Stimulated activated naive CD8-positive, alpha-beta T cell treated with anti-CD3 and anti-CD28 coated beads, Interleukin-15, Interleukin-2, amounts not matched to agents 100 ng/mL and 50 ng/mL, for 24 hours (primary cell): ENCODE measurements at regions not wholly inside any gene's neighbourhood (a gene's known extent, or its start where the extent isn't known, plus 50 kb on each side); places are given as distances from the start of the nearest gene placed in this dataset.
A peak's percentile ranks its signal among the peaks of the same experiment; 100 is the strongest.

Experiments used
- H3K27ac Mint-ChIP-seq: one replicate; pipeline ENCODE4 v1.8.0; 2021; ENCODE audit warnings: mild to moderate bottlenecking, mixed read lengths
- H3K27me3 Mint-ChIP-seq: one replicate; pipeline ENCODE4 v1.8.0; 2021; ENCODE audit warnings: mixed read lengths
- H3K36me3 Mint-ChIP-seq: one replicate; pipeline ENCODE4 v1.8.0; 2021; ENCODE audit warnings: low read depth, mixed read lengths
- H3K4me1 Mint-ChIP-seq: one replicate; pipeline ENCODE4 v1.8.0; 2021; ENCODE audit warnings: low read depth, mixed read lengths
- H3K4me3 Mint-ChIP-seq: one replicate; pipeline ENCODE4 v1.8.0; 2021; ENCODE audit warnings: mild to moderate bottlenecking, mixed read lengths
- H3K9me3 Mint-ChIP-seq: one replicate; pipeline ENCODE4 v1.8.0; 2021; ENCODE audit warnings: mixed read lengths

DNA sequence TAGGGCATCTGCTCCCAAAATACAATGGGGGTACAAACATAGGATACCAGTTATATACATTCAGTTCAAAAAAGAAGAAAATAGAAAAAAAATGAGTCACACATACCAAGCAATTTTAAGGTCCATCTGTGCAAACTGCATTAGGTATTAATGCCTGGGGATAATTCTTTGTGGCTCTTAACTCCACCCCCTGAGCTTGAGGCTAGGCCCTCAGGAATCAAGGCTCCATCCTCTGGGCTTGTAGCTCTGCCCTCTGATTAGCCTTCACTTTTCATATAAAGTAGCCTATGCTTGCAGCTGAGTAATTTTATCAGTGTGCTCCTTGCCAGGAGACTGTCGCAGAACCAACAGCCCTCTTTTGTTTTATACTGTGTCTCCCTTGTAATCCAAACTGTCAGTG, 69.9 kb upstream of the BACE2 start:
- Mint-ChIP-seq H3K27me3 (peaks cover 12% of the 10 kb centered on the region), H3K4me1 (no peaks in the 10 kb centered on the region), H3K27ac (no peak overlapping the region), H3K9me3 (peaks cover 8% of the 10 kb centered on the region), H3K4me3 (no peak overlapping the region), H3K36me3 (no peaks in the 10 kb centered on the region)

DNA sequence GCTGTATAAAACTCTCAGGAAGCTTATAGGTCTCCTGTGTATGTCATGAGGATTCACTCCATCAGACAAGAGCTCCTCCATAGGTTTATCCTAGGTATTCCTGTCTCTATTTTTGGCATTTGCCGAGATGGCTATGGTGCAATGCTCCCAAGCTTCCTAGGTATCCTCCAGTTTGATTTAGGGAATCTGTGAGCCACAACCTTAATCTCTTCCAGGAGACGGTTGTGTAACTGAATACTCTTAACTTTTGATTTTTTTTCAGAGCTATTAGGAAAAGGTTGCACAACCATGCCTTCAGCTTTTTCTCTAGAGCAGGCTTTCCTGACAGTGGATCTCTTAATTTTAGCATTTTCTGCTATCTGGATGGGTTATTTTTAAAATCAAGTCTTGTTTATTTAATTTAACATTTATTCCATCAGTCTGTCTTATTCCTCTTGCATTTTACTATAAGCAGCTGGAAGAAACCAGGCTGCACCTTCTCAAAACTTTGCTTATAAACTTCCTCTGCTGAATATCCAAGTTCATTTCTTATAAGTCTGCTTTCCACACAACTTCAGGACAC, 69.4 kb upstream of the BACE2 start:
- Mint-ChIP-seq H3K9me3 (peaks cover 8% of the 10 kb centered on the region), H3K4me1 (no peaks in the 10 kb centered on the region), H3K27ac (no peak overlapping the region)

DNA sequence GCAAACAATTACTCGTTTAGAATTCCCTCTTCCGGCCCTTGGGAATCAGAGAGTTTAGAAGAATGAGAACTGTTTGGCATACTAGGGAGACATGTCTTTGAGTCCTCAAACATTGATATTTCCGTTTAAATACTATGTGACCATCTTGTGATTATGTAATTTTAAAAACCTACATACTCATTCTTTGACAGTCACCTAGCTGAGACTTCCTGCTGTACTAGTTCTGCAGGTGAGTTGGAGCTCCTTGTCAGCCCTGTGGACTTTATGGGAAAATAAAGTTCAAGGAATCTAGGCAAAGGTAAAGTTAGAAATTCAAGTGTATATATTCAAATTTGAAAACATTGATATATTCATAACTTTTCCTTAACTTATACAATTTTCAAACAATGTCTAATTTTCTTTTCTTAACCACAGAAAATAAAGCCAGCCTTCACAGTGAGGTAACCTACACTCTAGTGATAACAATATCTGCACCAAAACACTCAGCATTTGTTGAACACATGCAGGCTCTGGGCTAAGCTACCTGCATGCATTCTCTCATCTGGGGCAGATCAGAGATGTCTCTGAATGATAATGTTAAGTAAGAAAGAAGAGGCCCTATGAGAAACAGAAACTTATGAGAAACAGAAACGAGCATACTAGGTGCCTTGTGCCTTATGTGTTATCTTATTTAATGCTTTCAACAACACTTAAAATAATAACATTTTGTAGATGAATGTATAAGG, 67.0 kb upstream of the BACE2 start:
- Mint-ChIP-seq H3K4me1 (no peaks in the 10 kb centered on the region), H3K27me3 (peaks cover 13% of the 10 kb centered on the region), H3K9me3 (peaks cover 8% of the 10 kb centered on the region), H3K27ac (no peak overlapping the region), H3K36me3 (no peaks in the 10 kb centered on the region), H3K4me3 (no peak overlapping the region)

More for the DNA sequence above, 69.4 kb upstream of the BACE2 start:
- H3K27me3 Mint-ChIP-seq = peaks cover 12% of the 10 kb centered on the region
- H3K4me3 Mint-ChIP-seq = no peak overlapping the region
- H3K36me3 Mint-ChIP-seq = no peaks in the 10 kb centered on the region

DNA sequence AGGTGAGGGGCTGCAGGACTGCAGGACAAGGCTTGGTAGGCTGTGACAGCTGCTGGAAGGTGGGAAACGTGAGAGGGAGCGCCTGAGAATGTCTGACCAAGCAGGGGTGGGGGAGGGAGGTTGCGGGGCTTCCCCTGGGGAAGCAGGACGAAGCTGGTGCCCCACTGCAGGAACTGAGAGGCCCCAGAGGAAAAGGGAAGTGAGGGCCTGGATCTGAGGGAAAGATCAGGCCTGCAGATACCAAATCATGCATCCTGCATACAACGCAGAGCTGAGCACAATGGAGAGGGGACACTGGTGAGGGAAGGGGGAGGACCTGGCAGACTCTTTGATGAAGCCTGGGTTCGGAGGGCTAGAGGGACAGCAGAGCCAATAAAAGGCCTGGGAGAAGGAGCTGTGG, 65.7 kb upstream of the BACE2 start:
- peaks cover 8% of the 10 kb centered on the region for H3K9me3 Mint-ChIP-seq
- no peaks in the 10 kb centered on the region for H3K4me1 Mint-ChIP-seq
- no peak overlapping the region for H3K27ac Mint-ChIP-seq
- peaks cover 16% of the 10 kb centered on the region for H3K27me3 Mint-ChIP-seq
- no peak overlapping the region for H3K4me3 Mint-ChIP-seq
- H3K36me3 Mint-ChIP-seq = no peaks in the 10 kb centered on the region

DNA sequence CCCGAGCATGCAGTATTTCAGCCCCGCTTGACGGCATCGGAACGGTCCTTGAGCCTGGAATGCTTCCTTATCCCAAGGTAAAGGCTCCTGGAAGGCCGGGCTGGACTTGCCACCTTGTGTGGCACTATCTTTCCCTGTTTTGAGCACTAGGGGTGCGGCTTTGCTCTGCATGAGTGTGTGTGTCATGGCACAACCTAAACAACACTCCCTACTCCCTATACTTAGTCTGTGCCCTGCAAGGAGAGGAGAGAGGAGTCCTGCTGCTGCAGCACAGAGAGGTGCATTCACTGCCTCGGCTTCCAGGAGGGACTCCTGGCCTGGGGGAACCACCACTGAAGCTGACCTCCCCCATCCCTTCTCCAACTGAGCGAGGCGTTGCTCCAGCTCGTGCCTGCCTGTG, 60.4 kb upstream of the BACE2 start:
- peaks cover 13% of the 10 kb centered on the region for H3K4me1 Mint-ChIP-seq
- no peak overlapping the region for H3K27ac Mint-ChIP-seq
- H3K27me3 Mint-ChIP-seq = peaks cover 23% of the 10 kb centered on the region
- no peak overlapping the region for H3K4me3 Mint-ChIP-seq
- peaks cover 5% of the 10 kb centered on the region for H3K9me3 Mint-ChIP-seq
- H3K36me3 Mint-ChIP-seq = no peaks in the 10 kb centered on the region

DNA sequence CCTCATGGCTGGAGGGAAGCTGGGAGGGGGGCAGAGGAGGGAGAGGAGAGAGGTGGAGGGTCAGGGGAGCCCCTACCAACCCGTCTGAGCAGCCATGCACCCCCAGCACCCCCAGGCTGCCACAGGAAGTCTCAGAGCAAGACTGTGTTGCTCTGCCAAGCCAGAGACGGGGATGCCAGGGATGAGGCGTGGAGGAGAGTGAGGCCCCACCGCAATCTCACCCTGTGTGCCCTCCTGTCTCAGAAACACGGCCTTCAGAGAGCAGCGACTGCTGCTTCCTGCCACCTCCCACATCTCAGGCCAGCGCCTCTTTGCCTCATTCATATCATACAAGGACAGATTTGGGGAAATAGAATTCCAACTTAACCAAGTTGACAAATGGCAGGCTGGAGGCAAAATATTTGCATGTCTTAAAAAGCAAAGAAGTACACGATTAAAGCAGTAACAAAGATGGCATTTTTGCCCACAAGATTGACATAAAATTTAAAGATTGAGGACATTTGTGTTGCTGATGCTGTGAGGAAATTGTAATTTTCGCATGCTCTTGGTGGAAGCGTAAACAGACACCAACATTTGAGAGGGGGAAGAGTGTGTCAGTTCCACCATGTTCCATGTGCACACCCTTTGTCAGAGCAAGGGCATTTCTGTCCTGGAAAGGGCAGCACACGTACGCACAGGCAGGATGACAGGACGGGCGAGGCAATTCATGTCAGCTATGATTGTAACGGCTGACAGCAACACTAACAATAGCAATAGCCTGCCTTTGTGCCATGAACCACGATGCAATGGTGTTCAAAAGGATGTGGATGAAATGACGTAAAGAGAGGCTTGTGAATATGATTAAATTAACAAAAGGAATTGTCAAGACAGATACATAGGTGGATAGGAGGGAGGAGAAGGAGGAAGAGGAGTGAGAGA, 59.0 kb upstream of the BACE2 start:
- no peak overlapping the region for H3K27ac Mint-ChIP-seq
- H3K9me3 Mint-ChIP-seq = peaks cover 5% of the 10 kb centered on the region
- H3K4me1 Mint-ChIP-seq = peaks cover 25% of the 10 kb centered on the region
- no peak overlapping the region for H3K4me3 Mint-ChIP-seq
- H3K27me3 Mint-ChIP-seq = peaks cover 23% of the 10 kb centered on the region
- H3K36me3 Mint-ChIP-seq = no peaks in the 10 kb centered on the region

DNA sequence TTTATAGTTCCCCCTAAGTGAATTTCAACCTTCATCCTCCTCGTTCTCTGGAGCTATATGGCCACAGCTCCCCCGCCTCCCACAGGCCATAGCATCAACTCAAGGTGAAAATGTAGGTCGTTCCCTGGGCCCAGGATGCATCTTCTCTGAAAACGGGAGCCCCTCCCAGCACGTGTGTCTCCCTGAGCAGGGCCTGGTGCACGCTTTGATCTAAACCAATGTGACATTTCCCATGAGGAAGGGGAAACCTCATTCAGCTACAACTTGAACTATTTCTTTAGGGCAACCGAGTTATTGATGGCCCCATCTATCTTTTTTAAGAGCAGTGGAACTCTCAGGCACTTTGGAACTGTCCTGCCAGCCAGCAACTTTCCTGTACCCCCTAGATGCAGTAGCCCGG, 57.8 kb upstream of the BACE2 start:
- no peak overlapping the region for H3K27ac Mint-ChIP-seq
- no peak overlapping the region for H3K4me3 Mint-ChIP-seq
- peaks cover 18% of the 10 kb centered on the region for H3K27me3 Mint-ChIP-seq
- peaks cover 5% of the 10 kb centered on the region for H3K9me3 Mint-ChIP-seq
- peaks cover 25% of the 10 kb centered on the region for H3K4me1 Mint-ChIP-seq
- H3K36me3 Mint-ChIP-seq = no peaks in the 10 kb centered on the region

DNA sequence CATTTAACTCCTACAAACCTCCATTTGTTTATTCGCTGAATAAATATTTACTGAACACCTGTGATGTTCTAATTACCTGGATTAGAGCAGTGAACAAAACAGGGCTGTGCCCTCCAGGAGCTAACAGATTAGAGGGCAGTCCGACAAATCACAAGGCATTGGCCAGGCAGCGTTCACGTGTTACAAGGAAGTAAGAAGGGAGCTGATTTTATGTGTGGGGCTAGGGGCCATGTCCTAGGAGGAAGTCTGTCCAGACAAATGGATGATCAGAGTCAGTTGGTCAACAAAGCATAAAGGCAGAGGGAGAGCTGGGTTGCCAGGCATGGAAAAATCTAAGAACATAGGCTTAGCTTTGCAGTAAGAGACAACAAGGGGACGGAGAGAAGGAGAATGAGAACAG, 57.3 kb upstream of the BACE2 start:
- Mint-ChIP-seq H3K27ac (no peak overlapping the region), H3K9me3 (peaks cover 5% of the 10 kb centered on the region), H3K4me3 (no peak overlapping the region), H3K4me1 (peaks cover 25% of the 10 kb centered on the region), H3K36me3 (no peaks in the 10 kb centered on the region), H3K27me3 (peaks cover 17% of the 10 kb centered on the region)

DNA sequence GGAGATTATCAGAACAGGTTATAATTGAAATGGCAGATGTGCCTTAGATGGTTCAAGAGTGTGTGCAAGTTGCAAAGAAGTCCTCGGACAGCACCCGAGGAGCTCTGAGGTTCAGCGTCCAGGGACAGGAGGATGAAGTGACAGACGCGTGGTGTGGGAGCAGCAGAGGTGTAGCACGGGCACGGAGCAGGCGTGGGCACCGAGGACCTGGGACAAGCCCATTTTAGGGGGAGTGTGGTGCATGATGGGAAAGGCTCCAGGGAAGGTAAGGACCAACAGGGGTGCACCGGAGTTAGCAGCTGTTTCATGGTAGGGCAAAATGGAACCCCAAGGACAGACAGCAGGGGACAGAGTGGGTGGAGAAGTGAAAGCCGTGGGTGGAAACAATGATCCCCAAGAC, 56.3 kb upstream of the BACE2 start:
- Mint-ChIP-seq H3K27ac (no peak overlapping the region), H3K9me3 (peaks cover 5% of the 10 kb centered on the region), H3K36me3 (no peaks in the 10 kb centered on the region), H3K4me1 (peaks cover 25% of the 10 kb centered on the region), H3K4me3 (no peak overlapping the region), H3K27me3 (peaks cover 10% of the 10 kb centered on the region)

DNA sequence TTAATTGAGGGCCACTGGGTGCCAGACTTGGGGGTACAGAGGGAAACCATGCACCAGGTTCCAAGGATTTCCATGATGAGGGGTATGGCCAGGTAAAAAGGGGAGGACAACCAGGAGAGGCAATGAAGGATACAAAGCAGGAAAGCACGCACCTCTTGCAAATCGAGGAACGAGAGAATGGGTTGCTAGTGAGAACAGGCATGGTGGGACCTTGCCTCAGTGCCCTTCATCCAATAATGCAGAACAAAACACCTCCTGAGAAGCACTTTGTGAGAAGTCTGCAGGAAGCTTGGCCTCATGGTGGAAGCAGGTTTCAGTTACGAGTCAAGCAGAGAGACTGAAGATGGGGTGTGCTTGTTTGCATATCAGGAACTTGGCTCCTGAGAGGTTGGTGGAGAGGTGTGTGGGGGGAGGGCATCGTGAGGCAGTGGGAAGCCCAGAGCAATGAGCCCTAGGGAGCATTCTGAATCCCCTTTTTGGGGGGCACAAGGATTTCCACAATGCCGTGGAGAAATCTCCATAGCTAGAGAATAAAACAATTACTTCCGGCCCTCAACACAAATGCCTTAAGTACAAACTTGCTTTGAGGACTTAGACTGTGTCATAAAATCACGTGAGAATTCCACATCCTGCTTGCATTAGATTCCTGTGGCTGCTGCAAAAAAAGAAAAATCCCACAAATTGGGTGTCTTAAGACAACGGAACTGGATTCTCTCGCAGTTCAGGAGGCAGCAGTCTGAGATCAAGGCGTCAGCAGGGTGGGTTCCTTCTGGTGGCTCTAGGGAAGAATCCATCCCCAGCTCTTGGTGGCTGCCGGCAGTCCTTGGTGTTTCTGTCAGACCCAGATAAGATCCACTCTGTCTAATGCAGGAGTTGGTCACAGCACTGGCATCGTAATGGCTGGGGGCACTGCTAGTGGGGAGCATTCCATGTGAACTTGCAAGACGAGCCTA, 54.9 kb upstream of the BACE2 start:
- no peaks in the 10 kb centered on the region for H3K36me3 Mint-ChIP-seq
- peak overlapping the region; percentile 50 for H3K4me3 Mint-ChIP-seq
- peaks cover 5% of the 10 kb centered on the region for H3K9me3 Mint-ChIP-seq
- H3K27me3 Mint-ChIP-seq = peaks cover 6% of the 10 kb centered on the region
- H3K27ac Mint-ChIP-seq = no peak overlapping the region
- H3K4me1 Mint-ChIP-seq = peaks cover 25% of the 10 kb centered on the region

DNA sequence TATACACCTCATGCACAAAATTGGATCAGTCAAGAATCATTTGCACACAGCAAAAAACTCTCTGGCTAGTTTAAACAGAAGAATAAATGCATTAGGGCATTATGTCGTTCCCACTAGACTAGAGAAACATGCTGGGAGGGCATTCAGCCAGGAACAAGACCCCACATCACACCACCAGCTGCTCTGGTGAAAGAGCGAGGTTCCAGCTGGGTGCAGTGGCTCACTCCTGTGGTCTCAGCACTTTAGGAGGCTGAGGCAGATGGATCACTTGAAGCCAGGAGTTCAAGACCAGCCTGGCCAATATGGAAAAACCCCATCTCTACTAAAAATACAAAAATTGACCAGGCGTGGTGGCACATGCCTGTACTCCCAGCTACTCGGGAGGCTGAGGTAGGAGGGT, 52.1 kb upstream of the BACE2 start:
- Mint-ChIP-seq H3K4me3 (no peak overlapping the region), H3K36me3 (no peaks in the 10 kb centered on the region), H3K4me1 (peaks cover 25% of the 10 kb centered on the region), H3K9me3 (peaks cover 5% of the 10 kb centered on the region), H3K27me3 (peaks cover 5% of the 10 kb centered on the region), H3K27ac (no peak overlapping the region)
